GM23338 (cell line): ENCODE measurements at regions not wholly inside any gene's neighbourhood (a gene's known extent, or its start where the extent isn't known, plus 50 kb on each side); places are given as distances from the start of the nearest gene placed in this dataset.
A peak's percentile ranks its signal among the peaks of the same experiment; 100 is the strongest.

ENCODE experiments used
- CREB1 ChIP-seq: fragments of 250-450 bp; sonication (Bioruptor Pico); IDR thresholded peaks from 2 replicates; pipeline ENCODE4 v1.5.0; 2020; ENCODE audit warnings: low read depth, mild to moderate bottlenecking, moderate library complexity
- CTCF ChIP-seq, 2 experiments: fragments of 200-600 bp in 1 of 2; sonication (generic) in 1 of 2; conservative IDR thresholded peaks; 2 replicates each; pipeline versions ENCODE4 v1.5.1 to v1.6.1; 2016 to 2017; ENCODE audit warnings: antibody characterized with exemption in 2 of 2, low read depth in 2 of 2, mild to moderate bottlenecking in 2 of 2, moderate library complexity in 1 of 2
- ETS1 ChIP-seq: IDR thresholded peaks from 2 replicates; pipeline ENCODE4 v1.6.1; 2016; ENCODE audit warnings: antibody characterized with exemption
- EZH2 ChIP-seq: fragments of 200-600 bp; sonication (generic); IDR thresholded peaks from one replicate; pipeline ENCODE4 v1.8.0; 2017; ENCODE audit warnings: antibody characterized with exemption, mild to moderate bottlenecking, low read depth; ENCODE audit not compliant: unreplicated experiment
- EZH2phosphoT487 ChIP-seq: fragments of 200-600 bp; sonication (generic); IDR thresholded peaks from one replicate; pipeline ENCODE4 v1.8.1; 2018; ENCODE audit warnings: antibody characterized with exemption; ENCODE audit not compliant: unreplicated experiment
- JUNB ChIP-seq: IDR thresholded peaks from one replicate; pipeline ENCODE4 v1.6.1; 2016; ENCODE audit warnings: antibody characterized with exemption; ENCODE audit not compliant: unreplicated experiment
- NANOG ChIP-seq: IDR thresholded peaks from 2 replicates; pipeline ENCODE4 v1.6.1; 2016; ENCODE audit warnings: antibody characterized with exemption, borderline replicate concordance
- POLR2AphosphoS5 ChIP-seq: IDR thresholded peaks from 2 replicates; pipeline ENCODE4 v1.6.1; 2016; ENCODE audit warnings: antibody characterized with exemption, low read depth
- REST ChIP-seq: IDR thresholded peaks from one replicate; pipeline ENCODE4 v1.6.1; 2018; ENCODE audit warnings: antibody characterized with exemption; ENCODE audit not compliant: unreplicated experiment
- STAT1 ChIP-seq: IDR thresholded peaks from one replicate; pipeline ENCODE4 v1.6.1; 2016; ENCODE audit warnings: antibody characterized with exemption; ENCODE audit not compliant: unreplicated experiment
- ZNF114 ChIP-seq: fragments of 250-450 bp; sonication (Bioruptor Pico); IDR thresholded peaks from 2 replicates; pipeline ENCODE4 v1.5.0; 2020; ENCODE audit warnings: mild to moderate bottlenecking, moderate library complexity
- ZNF331 ChIP-seq: fragments of 250-450 bp; sonication (Bioruptor Pico); IDR thresholded peaks from 2 replicates; pipeline ENCODE4 v1.5.0; 2020; ENCODE audit warnings: low read depth, mild to moderate bottlenecking, moderate library complexity
- ZNF462 ChIP-seq: fragments of 250-450 bp; sonication (Bioruptor Pico); IDR thresholded peaks from 2 replicates; pipeline ENCODE4 v1.5.0; 2020; ENCODE audit warnings: mild to moderate bottlenecking, moderate library complexity

GRCh38 chr4:79638735-79639134 lies 230.7 kb upstream of the GK2 start:
- TF ChIP-seq EZH2: no peak
- 0 out of 4 replicates have a peak, but pooled peaks of 1 of the 2 experiments have one; percentile 8 for TF ChIP-seq CTCF (conservative IDR thresholded peaks at IDR 0.05; ENCODE audit: low read depth in 2 of 2)
- TF ChIP-seq EZH2phosphoT487: no peak
- no peak for TF ChIP-seq POLR2AphosphoS5
- no peak for TF ChIP-seq CREB1 (CRISPR knock-in tag)
- TF ChIP-seq ETS1: no peak
- TF ChIP-seq JUNB: no peak
- no peak for TF ChIP-seq REST
- TF ChIP-seq ZNF331 (CRISPR knock-in tag): no peak
- TF ChIP-seq STAT1: no peak
- TF ChIP-seq ZNF462 (CRISPR knock-in tag): no peak
- TF ChIP-seq ZNF114: no peak
- TF ChIP-seq NANOG: no peak
